HG03432 (cell line): ENCODE measurements at regions not wholly inside any gene's neighbourhood (a gene's known extent, or its start where the extent isn't known, plus 50 kb on each side); places are given as distances from the start of the nearest gene placed in this dataset.

Experiments used
- ATAC-seq: cut with Tn5 transposase; IDR thresholded peaks from one replicate; pipeline ENCODE4 v1.9.1; 2021; ENCODE audit warnings: mild to moderate bottlenecking, moderate library complexity; ENCODE audit not compliant: unreplicated experiment

GRCh38 chr5:163383754-163384153, 53.6 kb upstream of the CCNG1 start:
- no peak for ATAC-seq

DNA sequence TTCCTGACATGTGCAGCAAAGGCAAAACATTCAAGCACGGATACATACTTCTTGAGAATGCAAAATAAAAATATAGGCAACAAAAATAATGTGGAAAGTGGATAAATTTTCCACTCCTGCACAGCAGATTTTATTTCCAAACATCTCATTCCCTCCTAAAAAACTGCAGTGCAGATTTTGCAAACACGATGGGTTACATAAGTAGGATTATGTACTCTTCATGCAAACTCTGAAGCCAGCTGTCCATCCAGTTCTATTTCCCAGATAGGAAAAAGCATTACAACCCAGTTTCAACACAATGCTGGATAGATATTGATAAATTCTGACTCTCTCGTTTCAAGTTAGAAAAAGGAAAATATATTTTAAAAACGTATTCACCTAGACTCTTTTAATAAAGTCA, 52.7 kb upstream of the CCNG1 start:
- ATAC-seq, result no peak

GRCh38 chr5:163385271-163385670, 52.1 kb upstream of the CCNG1 start:
- no peak for ATAC-seq

DNA sequence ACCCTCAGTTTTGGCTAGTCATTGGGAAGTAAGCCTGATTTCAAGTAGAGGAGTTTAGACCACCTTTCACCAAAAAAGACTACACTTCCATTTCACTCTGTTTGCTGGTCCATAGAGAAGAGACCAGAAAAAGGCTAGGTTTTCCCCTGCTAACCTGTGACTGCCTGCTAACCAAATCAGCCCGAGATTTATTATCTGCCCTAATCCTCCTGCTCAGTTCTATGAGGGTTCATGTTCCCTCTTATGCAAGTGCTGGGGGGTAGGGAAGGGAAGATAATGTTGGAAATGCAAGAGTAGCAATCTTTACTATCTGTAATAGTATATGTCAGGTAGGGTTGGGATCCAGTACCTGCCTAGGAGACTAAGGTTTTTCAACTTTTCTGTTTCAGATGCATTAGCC, 51.6 kb upstream of the CCNG1 start:
- ATAC-seq, result no peak

DNA sequence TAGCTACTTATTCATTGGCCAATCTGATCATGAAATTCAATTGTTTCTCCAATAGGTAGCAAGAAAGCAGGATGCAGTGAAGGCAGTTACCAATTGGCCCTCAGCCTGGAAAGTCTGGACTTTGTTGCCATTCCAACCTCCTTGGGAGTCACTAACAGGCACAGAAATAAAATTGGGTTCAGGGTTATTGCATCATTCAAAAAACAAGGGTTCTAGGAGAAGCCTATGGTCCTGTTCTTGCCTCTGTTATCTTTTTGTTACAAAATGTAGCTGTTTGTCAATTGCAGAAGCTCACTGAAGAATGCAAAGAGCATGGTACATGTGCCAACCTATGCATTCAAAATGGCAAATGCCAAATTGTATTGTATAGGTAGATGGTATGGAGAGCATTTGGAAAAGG, 51.0 kb upstream of the CCNG1 start:
- no peak for ATAC-seq

DNA sequence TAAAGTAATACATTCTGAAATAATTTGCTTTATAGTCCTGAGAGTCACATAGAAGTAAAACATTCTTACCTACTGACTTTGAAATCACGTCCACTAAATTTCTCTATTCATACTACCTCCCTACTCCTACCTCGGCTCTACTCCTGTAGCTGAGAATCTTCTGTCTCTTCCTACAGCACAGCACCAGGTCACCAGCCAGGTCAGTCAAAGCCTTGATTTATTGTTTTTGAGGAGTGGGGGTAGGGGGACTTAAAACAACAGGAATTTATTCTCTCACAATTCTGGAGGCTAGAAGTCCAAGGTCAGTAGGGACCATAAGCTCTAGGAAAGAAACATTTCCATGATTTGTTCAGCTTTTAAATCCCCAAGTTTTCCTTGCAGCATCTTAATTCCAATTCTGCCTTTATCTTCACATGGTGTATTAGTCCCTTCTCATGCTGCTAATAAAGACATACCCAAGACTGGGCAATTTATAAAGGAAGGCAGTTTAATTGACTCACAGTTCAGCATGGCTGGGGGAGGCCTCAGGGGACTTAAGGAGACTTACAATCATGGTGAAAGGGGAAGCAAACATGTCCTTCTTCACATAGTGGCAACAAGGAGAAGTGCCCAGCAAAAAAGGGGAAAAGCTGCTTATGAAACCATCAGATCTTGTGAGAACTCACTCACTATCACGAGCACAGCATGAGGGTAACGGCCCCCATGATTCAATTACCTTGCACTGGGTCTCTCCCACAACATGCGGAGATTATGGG, 49.6 kb upstream of the CCNG1 start:
- ATAC-seq, result no peak
